SK-N-SH (cell line): ENCODE measurements at regions not wholly inside any gene's neighbourhood (a gene's known extent, or its start where the extent isn't known, plus 50 kb on each side); places are given as distances from the start of the nearest gene placed in this dataset.

Experiments
- CTCF ChIA-PET: fragments of 300-600, 350-600 bp; formaldehyde crosslinking; extraction: SDS; loops from one replicate; lab custom pipeline; 2021; lab: Yijun Ruan, JAX
- POLR2A ChIA-PET: fragments of 350-600 bp; sonication (Branson Sonifier 250); formaldehyde crosslinking; extraction: SDS; loops from one replicate; lab custom pipeline; 2020; ENCODE audit warnings: antibody characterized with exemption, inconsistent platforms; lab: Yijun Ruan, JAX
- DNase-seq: peaks from one replicate; pipeline ENCODE4 v3.0.0; 2012
- H2AFZ ChIP-seq: fragments of 200-600 bp; sonication (generic); 2 replicates; pipeline ENCODE4 v1.8.1; 2016; ENCODE audit warnings: antibody characterized with exemption, mild to moderate bottlenecking, low read depth
- H3F3A ChIP-seq: fragments of 200-600 bp; sonication (generic); replicated peaks from 2 replicates; pipeline ENCODE3; 2016; ENCODE audit warnings: antibody characterized with exemption, mild to moderate bottlenecking; ENCODE audit not compliant: insufficient read depth
- H3K27ac ChIP-seq, 2 experiments: fragments of 200-500 bp in 1 of 2; fragments of 200-600 bp in 1 of 2; sonication (Bioruptor generic) in 1 of 2; sonication (generic), shearing (Covaris generic) in 1 of 2; 2 replicates each; pipeline versions ENCODE4 v1.5.1 to v1.6.1; 2014 to 2016; ENCODE audit warnings: low read depth in 2 of 2, inconsistent platforms in 1 of 2, low read length in 1 of 2, mild to moderate bottlenecking in 1 of 2, mixed read lengths in 1 of 2
- H3K27me3 ChIP-seq: fragments of 200-600 bp; sonication (generic), shearing (Covaris generic); 2 replicates; pipeline ENCODE4 v1.6.1; 2016; ENCODE audit warnings: mixed run types; ENCODE audit not compliant: insufficient read depth
- H3K36me3 ChIP-seq, 2 experiments: fragments of 200-500 bp in 1 of 2; fragments of 200-600 bp in 1 of 2; sonication (Bioruptor generic) in 1 of 2; sonication (generic) in 1 of 2; replicated peaks in 1 of 2; 2 replicates each; pipeline versions ENCODE3 to v1.5.1; 2014 to 2016; ENCODE audit warnings: low read length in 1 of 2, mild to moderate bottlenecking in 1 of 2; ENCODE audit not compliant: insufficient read depth in 2 of 2, control insufficient read depth in 1 of 2
- H3K4me1 ChIP-seq, 2 experiments: fragments of 200-500 bp in 1 of 2; fragments of 200-600 bp in 1 of 2; sonication (Bioruptor generic) in 1 of 2; sonication (generic), shearing (Covaris generic) in 1 of 2; 2 replicates each; pipeline versions ENCODE4 v1.5.1 to v1.6.1; 2014 to 2016; ENCODE audit warnings: low read depth in 1 of 2, low read length in 1 of 2, mixed run types in 1 of 2; ENCODE audit not compliant: insufficient read depth in 2 of 2, control insufficient read depth in 1 of 2
- H3K4me2 ChIP-seq: fragments of 200-600 bp; sonication (generic), shearing (Covaris generic); 2 replicates; pipeline ENCODE4 v1.6.1; 2017; ENCODE audit warnings: mixed run types
- H3K4me3 ChIP-seq, 2 experiments: fragments of 200-500 bp in 1 of 2; fragments of 200-600 bp in 1 of 2; sonication (Bioruptor generic) in 1 of 2; sonication (generic), shearing (Covaris generic) in 1 of 2; 2 replicates each; pipeline versions ENCODE4 v1.5.1 to v1.8.1; 2014 to 2016; ENCODE audit warnings: low read depth in 2 of 2, inconsistent platforms in 1 of 2, low read length in 1 of 2, mild to moderate bottlenecking in 1 of 2, mixed read lengths in 1 of 2, moderate library complexity in 1 of 2
- H3K79me2 ChIP-seq: fragments of 200-600 bp; sonication (generic); 2 replicates; pipeline ENCODE4 v1.8.1; 2017; ENCODE audit warnings: mild to moderate bottlenecking; ENCODE audit not compliant: insufficient read depth
- H3K9ac ChIP-seq: fragments of 200-600 bp; sonication (generic); 2 replicates; pipeline ENCODE4 v1.6.1; 2017; ENCODE audit warnings: mixed run types
- H3K9me2 ChIP-seq: fragments of 200-600 bp; sonication (generic); 2 replicates; pipeline ENCODE4 v1.6.1; 2017; ENCODE audit warnings: mixed run types
- H3K9me3 ChIP-seq: fragments of 200-600 bp; sonication (generic); 2 replicates; pipeline ENCODE4 v1.6.1; 2017; ENCODE audit warnings: mixed run types, mild to moderate bottlenecking, moderate library complexity
- H4K20me1 ChIP-seq: fragments of 200-600 bp; sonication (generic); 2 replicates; pipeline ENCODE4 v1.6.1; 2017; ENCODE audit warnings: mild to moderate bottlenecking, mixed run types; ENCODE audit not compliant: insufficient read depth
- CTCF ChIP-seq: fragments of 200-600 bp; sonication (generic); IDR thresholded peaks from 2 replicates; pipeline ENCODE4 v1.6.1; 2017; ENCODE audit warnings: antibody characterized with exemption, mild to moderate bottlenecking, moderate library complexity
- GATA2 ChIP-seq: sonication (generic); formaldehyde crosslinking; IDR thresholded peaks from 2 replicates; pipeline ENCODE4 v1.5.0; 2020; ENCODE audit warnings: mild to moderate bottlenecking, missing genetic modification reagents
- MXI1 ChIP-seq: IDR thresholded peaks from 2 replicates; pipeline ENCODE4 v1.6.1; 2012; ENCODE audit warnings: mild to moderate bottlenecking, low read depth, low read length, improper control_type of control experiment
- NRF1 ChIP-seq: IDR thresholded peaks from 2 replicates; pipeline ENCODE4 v1.6.1; 2012; ENCODE audit warnings: low read depth, mild to moderate bottlenecking, low read length
- RAD21 ChIP-seq: IDR thresholded peaks from 2 replicates; pipeline ENCODE4 v1.6.1; 2012; ENCODE audit warnings: mild to moderate bottlenecking, low read length
- RFX5 ChIP-seq: IDR thresholded peaks from 2 replicates; pipeline ENCODE4 v1.6.1; 2012; ENCODE audit warnings: mild to moderate bottlenecking, improper control_type of control experiment, low read length
- RXRA ChIP-seq: IDR thresholded peaks from 2 replicates; pipeline ENCODE4 v1.4.0; 2012; ENCODE audit warnings: low read depth, mild to moderate bottlenecking, borderline replicate concordance
- SIN3A ChIP-seq: IDR thresholded peaks from 2 replicates; pipeline ENCODE4 v1.6.1; 2012; ENCODE audit warnings: low read depth, mild to moderate bottlenecking, low read length, moderate library complexity, borderline replicate concordance
- TAF1 ChIP-seq: IDR thresholded peaks from 2 replicates; pipeline ENCODE4 v1.6.1; 2012; ENCODE audit warnings: low read depth, mild to moderate bottlenecking, low read length, moderate library complexity, borderline replicate concordance
- USF2 ChIP-seq: fragments of 150-350 bp; IDR thresholded peaks from 2 replicates; pipeline ENCODE4 v1.6.1; 2017; ENCODE audit warnings: antibody characterized with exemption, low read length, low read depth, borderline replicate concordance
- YY1 ChIP-seq: IDR thresholded peaks from 2 replicates; pipeline ENCODE4 v1.4.0; 2012; ENCODE audit warnings: low read depth, mild to moderate bottlenecking
- WGBS: methylation state at CpG from one replicate; pipeline ENCODE4 v1.1.6; 2017; ENCODE audit warnings: low lambda C conversion rate; 5-methylcytosine and 5-hydroxymethylcytosine counted together
- TF ChIP-seq, protein P1 (sequence below): IDR thresholded peaks from 2 replicates; pipeline ENCODE4 v1.4.0; 2012; ENCODE audit warnings: low read depth, borderline replicate concordance
- TF ChIP-seq, protein P2 (sequence below): IDR thresholded peaks from 2 replicates; pipeline ENCODE4 v1.4.0; 2012; ENCODE audit warnings: low read depth, borderline replicate concordance
- TF ChIP-seq, protein P3 (sequence below): IDR thresholded peaks from 2 replicates; pipeline ENCODE4; 2012

DNA sequence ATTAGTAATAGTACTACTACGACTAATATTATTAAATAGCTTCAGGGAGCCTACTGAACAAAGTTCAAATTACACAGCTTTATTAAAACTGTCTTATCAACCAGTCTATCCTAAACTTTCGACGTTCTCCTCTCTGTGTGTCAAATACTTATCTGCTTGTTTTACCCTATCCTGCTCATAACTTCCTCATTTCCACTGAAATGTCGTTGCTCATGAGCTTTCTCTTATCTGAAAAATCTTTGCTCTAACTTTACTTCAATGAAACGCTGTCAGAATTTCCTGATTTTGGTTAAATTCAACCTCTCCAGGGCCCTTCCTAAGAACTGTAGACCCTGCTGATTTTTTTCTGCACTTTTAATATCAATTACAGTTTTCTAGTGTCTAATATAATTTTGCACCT is 1431.0 kb upstream of the WWC1 start:
- TF ChIP-seq YY1 (no peak), USF2 (no peak), RXRA (no peak), RFX5 (no peak), CTCF (no peak), TAF1 (no peak), NRF1 (no peak), SIN3A (no peak), MXI1 (no peak), RAD21 (no peak), GATA2 (CRISPR knock-in tag) (no peak)
- TF ChIP-seq, protein P1, sequence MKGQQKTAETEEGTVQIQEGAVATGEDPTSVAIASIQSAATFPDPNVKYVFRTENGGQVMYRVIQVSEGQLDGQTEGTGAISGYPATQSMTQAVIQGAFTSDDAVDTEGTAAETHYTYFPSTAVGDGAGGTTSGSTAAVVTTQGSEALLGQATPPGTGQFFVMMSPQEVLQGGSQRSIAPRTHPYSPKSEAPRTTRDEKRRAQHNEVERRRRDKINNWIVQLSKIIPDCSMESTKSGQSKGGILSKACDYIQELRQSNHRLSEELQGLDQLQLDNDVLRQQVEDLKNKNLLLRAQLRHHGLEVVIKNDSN, result no peak
- TF ChIP-seq, protein P2, sequence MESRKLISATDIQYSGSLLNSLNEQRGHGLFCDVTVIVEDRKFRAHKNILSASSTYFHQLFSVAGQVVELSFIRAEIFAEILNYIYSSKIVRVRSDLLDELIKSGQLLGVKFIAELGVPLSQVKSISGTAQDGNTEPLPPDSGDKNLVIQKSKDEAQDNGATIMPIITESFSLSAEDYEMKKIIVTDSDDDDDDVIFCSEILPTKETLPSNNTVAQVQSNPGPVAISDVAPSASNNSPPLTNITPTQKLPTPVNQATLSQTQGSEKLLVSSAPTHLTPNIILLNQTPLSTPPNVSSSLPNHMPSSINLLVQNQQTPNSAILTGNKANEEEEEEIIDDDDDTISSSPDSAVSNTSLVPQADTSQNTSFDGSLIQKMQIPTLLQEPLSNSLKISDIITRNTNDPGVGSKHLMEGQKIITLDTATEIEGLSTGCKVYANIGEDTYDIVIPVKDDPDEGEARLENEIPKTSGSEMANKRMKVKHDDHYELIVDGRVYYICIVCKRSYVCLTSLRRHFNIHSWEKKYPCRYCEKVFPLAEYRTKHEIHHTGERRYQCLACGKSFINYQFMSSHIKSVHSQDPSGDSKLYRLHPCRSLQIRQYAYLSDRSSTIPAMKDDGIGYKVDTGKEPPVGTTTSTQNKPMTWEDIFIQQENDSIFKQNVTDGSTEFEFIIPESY, result no peak
- TF ChIP-seq, protein P3, sequence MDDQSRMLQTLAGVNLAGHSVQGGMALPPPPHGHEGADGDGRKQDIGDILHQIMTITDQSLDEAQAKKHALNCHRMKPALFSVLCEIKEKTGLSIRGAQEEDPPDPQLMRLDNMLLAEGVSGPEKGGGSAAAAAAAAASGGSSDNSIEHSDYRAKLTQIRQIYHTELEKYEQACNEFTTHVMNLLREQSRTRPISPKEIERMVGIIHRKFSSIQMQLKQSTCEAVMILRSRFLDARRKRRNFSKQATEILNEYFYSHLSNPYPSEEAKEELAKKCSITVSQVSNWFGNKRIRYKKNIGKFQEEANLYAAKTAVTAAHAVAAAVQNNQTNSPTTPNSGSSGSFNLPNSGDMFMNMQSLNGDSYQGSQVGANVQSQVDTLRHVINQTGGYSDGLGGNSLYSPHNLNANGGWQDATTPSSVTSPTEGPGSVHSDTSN, result no peak
- TF ChIP-seq, all 33 proteins: peak for 0
- no peak overlapping the region for H3K27ac ChIP-seq
- H3K9me2 ChIP-seq, result no peaks in the 10 kb centered on the region
- H3F3A ChIP-seq, result no peaks in the 10 kb centered on the region
- no peaks in the 10 kb centered on the region for H3K4me1 ChIP-seq
- H3K4me3 ChIP-seq, result no peak overlapping the region
- no peak overlapping the region for H2AFZ ChIP-seq
- H3K4me2 ChIP-seq, result no peak overlapping the region
- H3K9me3 ChIP-seq, result no peaks in the 10 kb centered on the region
- H4K20me1 ChIP-seq, result no peaks in the 10 kb centered on the region
- H3K36me3 ChIP-seq, result no peaks in the 10 kb centered on the region
- no peaks in the 10 kb centered on the region for H3K27me3 ChIP-seq
- H3K79me2 ChIP-seq, result no peaks in the 10 kb centered on the region
- H3K9ac ChIP-seq, result no peak overlapping the region
- POLR2A ChIA-PET, result no interaction called here
- CTCF ChIA-PET, result no interaction called here
- WGBS, result 29% methylated on average over 5 of the region's 5 CpGs
- DNase-seq, result no peak
